Astrocyte of the spinal cord (primary cell): ENCODE measurements at regions not wholly inside any gene's neighbourhood (a gene's known extent, or its start where the extent isn't known, plus 50 kb on each side); places are given as distances from the start of the nearest gene placed in this dataset.

ENCODE experiments used
- DNase-seq: peaks from one replicate; pipeline ENCODE4 v3.0.0; 2011; ENCODE audit warnings: low read depth, low spot score
- H3K4me3 ChIP-seq: 2 replicates; pipeline ENCODE4 v1.5.1; 2011; ENCODE audit warnings: low read depth, mild to moderate bottlenecking, low read length, moderate library complexity
- in situ Hi-C: cut with HindIII; loops from 2 replicates; pipeline ENCODE4 v1.10.0; 2017; ENCODE audit warnings: low sequenced_read_pairs
- TF ChIP-seq, protein P1 (sequence below): IDR thresholded peaks from 2 replicates; pipeline ENCODE4 v1.5.1; 2012; ENCODE audit warnings: low read depth, mild to moderate bottlenecking, low read length, inconsistent platforms

DNA sequence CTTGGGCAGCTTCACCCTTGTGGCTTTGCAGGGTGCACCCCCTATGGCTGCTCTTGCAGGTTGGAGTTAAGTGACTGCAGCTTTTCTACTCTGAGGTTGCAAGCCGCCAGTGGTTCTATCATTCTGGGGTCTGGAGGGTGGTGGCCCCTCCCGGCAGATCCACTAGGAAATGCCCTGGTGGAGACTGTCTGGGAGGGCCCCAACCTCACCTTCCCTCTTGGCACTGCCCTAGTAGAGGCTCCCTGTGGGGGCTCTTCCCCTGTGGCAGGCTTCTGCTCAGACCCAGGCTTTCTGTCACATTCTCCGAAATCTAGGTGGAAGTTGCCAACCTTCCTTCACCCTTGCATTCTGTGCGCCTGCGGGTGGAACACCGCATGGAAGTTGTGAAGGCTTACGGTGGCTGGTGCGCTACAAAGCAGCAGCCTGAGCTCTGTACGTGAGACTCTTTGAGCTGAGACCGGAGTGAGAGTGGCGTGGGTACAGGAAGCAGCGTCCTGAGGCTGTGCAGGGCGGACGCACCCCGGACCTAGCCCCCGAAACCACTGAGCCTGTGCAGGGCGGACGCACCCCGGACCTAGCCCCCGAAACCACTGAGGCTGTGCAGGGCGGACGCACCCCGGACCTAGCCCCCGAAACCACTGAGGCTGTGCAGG lies 626.7 kb upstream of the FRG1 start:
- no peak for DNase-seq
- TF ChIP-seq, protein P1, sequence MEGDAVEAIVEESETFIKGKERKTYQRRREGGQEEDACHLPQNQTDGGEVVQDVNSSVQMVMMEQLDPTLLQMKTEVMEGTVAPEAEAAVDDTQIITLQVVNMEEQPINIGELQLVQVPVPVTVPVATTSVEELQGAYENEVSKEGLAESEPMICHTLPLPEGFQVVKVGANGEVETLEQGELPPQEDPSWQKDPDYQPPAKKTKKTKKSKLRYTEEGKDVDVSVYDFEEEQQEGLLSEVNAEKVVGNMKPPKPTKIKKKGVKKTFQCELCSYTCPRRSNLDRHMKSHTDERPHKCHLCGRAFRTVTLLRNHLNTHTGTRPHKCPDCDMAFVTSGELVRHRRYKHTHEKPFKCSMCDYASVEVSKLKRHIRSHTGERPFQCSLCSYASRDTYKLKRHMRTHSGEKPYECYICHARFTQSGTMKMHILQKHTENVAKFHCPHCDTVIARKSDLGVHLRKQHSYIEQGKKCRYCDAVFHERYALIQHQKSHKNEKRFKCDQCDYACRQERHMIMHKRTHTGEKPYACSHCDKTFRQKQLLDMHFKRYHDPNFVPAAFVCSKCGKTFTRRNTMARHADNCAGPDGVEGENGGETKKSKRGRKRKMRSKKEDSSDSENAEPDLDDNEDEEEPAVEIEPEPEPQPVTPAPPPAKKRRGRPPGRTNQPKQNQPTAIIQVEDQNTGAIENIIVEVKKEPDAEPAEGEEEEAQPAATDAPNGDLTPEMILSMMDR, result no peak
- no peak overlapping the region for H3K4me3 ChIP-seq
- in situ Hi-C loops, result no loop called here

DNA sequence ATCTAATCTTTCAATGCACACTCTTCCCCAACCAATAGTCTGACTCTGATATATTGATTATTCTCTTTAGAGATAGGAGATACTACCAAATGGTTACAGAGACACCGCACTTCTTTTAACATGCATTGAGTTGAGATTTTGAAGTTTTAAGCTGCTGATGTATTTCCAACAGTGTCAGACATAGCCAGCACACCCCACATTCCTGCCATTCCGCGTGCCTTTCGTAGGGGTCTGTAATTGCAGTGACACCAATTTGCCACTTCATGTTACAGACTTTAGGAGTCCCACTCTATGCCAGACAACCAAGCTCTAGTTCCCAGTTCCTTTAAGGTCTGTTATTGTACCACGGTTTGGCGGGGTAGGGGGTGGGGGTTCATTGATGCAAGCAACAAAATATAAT lies 618.2 kb upstream of the FRG1 start:
- DNase-seq, result no peak
- in situ Hi-C loops, result no loop called here
- TF ChIP-seq, protein P1, result no peak
- no peak overlapping the region for H3K4me3 ChIP-seq

DNA sequence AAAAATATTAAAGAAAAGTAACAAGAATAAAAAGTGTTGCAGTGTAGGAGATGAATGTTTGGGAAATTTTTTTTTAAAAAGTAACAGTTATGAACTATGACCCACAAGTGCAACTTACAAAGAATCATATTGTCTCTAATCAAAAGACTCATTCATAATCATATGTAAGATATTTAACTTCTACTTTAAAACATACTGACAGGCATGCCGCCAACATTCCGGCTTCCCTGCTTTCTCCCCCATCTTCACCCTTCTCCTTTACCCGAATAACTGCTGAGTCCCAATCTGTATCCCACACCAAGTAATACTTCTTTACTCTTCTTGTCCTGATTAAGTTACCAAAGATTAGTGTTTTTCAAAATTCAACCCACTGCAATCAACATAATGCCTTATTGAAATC lies 598.8 kb upstream of the FRG1 start:
- in situ Hi-C loops, result no loop called here
- no peak for DNase-seq
- no peak overlapping the region for H3K4me3 ChIP-seq
- TF ChIP-seq, protein P1, result no peak

DNA sequence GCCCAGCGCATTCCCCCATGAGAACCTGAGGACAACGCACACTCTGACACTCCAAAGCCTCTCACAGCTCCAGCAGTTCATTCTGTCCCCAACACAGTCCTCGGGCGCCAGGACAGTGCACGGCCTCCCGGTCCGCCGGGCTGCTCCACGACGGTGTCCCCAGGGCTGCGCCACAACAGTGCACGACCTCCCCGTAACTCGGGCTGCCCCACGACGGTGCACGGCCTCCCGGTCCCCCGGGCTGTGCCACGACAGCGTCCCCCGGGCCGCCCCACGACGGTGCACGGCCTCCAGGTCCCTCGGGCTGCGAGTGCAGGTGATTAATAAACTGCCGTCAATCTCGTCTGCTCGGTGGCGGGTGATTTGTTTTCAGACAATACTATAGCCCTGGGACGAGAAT lies 585.1 kb upstream of the FRG1 start:
- TF ChIP-seq, protein P1, result no peak
- H3K4me3 ChIP-seq, result no peak overlapping the region
- no peak for DNase-seq
- in situ Hi-C loops, result no loop called here

DNA sequence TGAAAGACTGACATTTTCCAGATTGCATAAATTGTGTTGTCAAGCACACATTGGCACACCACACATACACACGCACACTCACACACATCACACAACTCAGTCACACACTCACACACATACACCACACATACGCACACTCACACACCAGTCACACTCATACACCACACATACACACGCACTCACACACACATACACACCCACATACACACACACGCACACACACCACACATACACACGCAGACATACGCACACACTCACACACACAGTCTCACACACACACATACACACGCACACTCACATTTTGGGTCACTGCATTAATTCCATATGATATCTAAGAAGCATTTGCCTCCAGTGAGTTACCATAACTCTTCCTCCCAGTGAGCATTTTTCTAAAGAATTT lies 578.3 kb upstream of the FRG1 start:
- in situ Hi-C loops, result no loop called here
- no peak overlapping the region for H3K4me3 ChIP-seq
- TF ChIP-seq, protein P1, result no peak
- DNase-seq, result no peak

DNA sequence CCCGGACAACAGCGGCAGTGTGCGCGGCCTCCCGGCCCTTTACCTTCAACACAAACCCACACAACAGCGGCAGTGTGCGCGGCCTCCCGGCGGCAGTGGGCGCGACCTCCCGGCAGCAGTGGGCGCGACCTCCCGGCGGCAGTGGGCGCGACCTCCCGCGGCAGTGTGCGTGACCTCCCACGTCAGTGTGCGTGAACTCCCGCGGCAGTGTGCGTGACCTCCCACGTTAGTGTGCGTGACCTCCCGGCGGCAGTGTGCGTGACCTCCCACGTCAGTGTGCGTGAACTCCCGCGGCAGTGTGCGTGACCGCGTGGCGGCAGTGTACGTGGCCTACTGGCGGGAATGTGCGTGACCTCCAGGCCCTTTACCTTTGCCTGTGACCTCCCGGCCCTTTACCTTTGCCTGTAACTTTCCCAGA lies 576.6 kb upstream of the FRG1 start:
- in situ Hi-C loops, result no loop called here
- DNase-seq, result no peak
- no peak overlapping the region for H3K4me3 ChIP-seq

More for the DNA sequence above, 576.6 kb upstream of the FRG1 start:
- TF ChIP-seq, protein P1, result no peak
